HCT116 (cell line): ENCODE measurements at regions not wholly inside any gene's neighbourhood (a gene's known extent, or its start where the extent isn't known, plus 50 kb on each side); places are given as distances from the start of the nearest gene placed in this dataset.

Experiments
- ATAC-seq: fragments of 200-7000 bp; cut with Tn5 transposase; 2 replicates; pipeline ENCODE4 v1.9.1; 2020; ENCODE audit warnings: mild to moderate bottlenecking, moderate library complexity
- BruUV-seq: library from RNA; stranded (reverse); fragments of 400-500 nt; replicated peaks from 2 replicates; lab custom pipeline; 2021; lab: Mats Ljungman, UMichigan
- CTCF ChIA-PET: fragments of 300-600 bp; sonication (Branson Sonifier 250); formaldehyde crosslinking; loops from one replicate; lab custom pipeline; 2021; ENCODE audit warnings: antibody characterized with exemption; lab: Charles Lee
- POLR2A ChIA-PET: fragments of 300-600, 350-600 bp; sonication (Branson Sonifier 250); formaldehyde crosslinking; loops from one replicate; lab custom pipeline; 2021; ENCODE audit warnings: antibody characterized with exemption; lab: Charles Lee
- RAD21 ChIA-PET, 2 experiments: fragments of 300-600 bp; sonication (Branson Sonifier 250); formaldehyde crosslinking; loops; one replicate each; lab custom pipeline; 2023; ENCODE audit warnings: low total read pairs in 2 of 2; ENCODE audit not compliant: uncharacterized antibody in 2 of 2, unreplicated experiment in 2 of 2, low non-redundant PET in 1 of 2; lab: Charles Lee
- DNase-seq: peaks from one replicate; pipeline ENCODE4 v3.0.0-alpha.2; 2010; ENCODE audit warnings: low read depth, low spot score
- H2AFZ ChIP-seq: fragments of 200-600 bp; shearing (Covaris generic), sonication (generic); 2 replicates; pipeline ENCODE4 v1.6.1; 2017; ENCODE audit warnings: low read depth, mixed run types, mixed read lengths, antibody characterized with exemption, low read length; ENCODE audit not compliant: poor library complexity, severe bottlenecking
- H3K27ac ChIP-seq: 2 replicates; pipeline ENCODE4 v1.5.1; 2012; ENCODE audit warnings: low read depth, low read length
- H3K27me3 ChIP-seq: fragments of 200-600 bp; sonication (generic); 2 replicates; pipeline ENCODE4 v1.6.1; 2016; ENCODE audit warnings: mixed run types, low read length, mixed read lengths; ENCODE audit not compliant: insufficient read depth
- H3K36me3 ChIP-seq, 2 experiments: fragments of 200-500 bp in 1 of 2; fragments of 200-600 bp in 1 of 2; sonication (Bioruptor generic) in 1 of 2; sonication (generic) in 1 of 2; 2 replicates each; pipeline versions ENCODE4 v1.5.1 to v1.6.1; 2014 to 2016; ENCODE audit warnings: low read length in 2 of 2, inconsistent platforms in 1 of 2, mixed read lengths in 1 of 2, mixed run types in 1 of 2; ENCODE audit not compliant: insufficient read depth in 2 of 2, control insufficient read depth in 1 of 2
- H3K4me1 ChIP-seq, 2 experiments: fragments of 200-600 bp in 1 of 2; sonication (generic) in 1 of 2; 2 replicates each; pipeline versions ENCODE4 v1.5.1 to v1.6.1; 2012 to 2017; ENCODE audit warnings: low read length in 2 of 2, inconsistent platforms in 1 of 2, mild to moderate bottlenecking in 1 of 2, mixed read lengths in 1 of 2, mixed run types in 1 of 2, moderate library complexity in 1 of 2; ENCODE audit not compliant: insufficient read depth in 2 of 2, control insufficient read depth in 1 of 2
- H3K4me2 ChIP-seq: fragments of 200-600 bp; sonication (generic); 2 replicates; pipeline ENCODE4 v1.6.1; 2017; ENCODE audit warnings: mixed run types, low read length, mixed read lengths
- H3K4me3 ChIP-seq, 2 experiments: fragments of 200-600 bp in 1 of 2; sonication (generic) in 1 of 2; replicated peaks in 1 of 2; 2 replicates each; pipeline ENCODE4 v1.5.1; 2011 to 2016; ENCODE audit warnings: low read length in 2 of 2, control low read depth in 1 of 2, low read depth in 1 of 2, mild to moderate bottlenecking in 1 of 2, mixed read lengths in 1 of 2, mixed run types in 1 of 2
- H3K79me2 ChIP-seq: fragments of 200-600 bp; sonication (generic); 2 replicates; pipeline ENCODE4 v1.6.1; 2017; ENCODE audit warnings: mild to moderate bottlenecking, mixed run types, low read length, moderate library complexity, mixed read lengths; ENCODE audit not compliant: insufficient read depth
- H3K9ac ChIP-seq: fragments of 200-600 bp; sonication (generic); 2 replicates; pipeline ENCODE4 v1.6.1; 2016; ENCODE audit warnings: low read length, mixed read lengths
- H3K9me2 ChIP-seq: fragments of 200-600 bp; sonication (generic), shearing (Covaris generic); 2 replicates; pipeline ENCODE4 v1.6.1; 2017; ENCODE audit warnings: mixed run types, mild to moderate bottlenecking, moderate library complexity; ENCODE audit not compliant: insufficient read depth
- H3K9me3 ChIP-seq, 2 experiments: fragments of 200-500 bp in 1 of 2; fragments of 200-600 bp in 1 of 2; sonication (Bioruptor generic) in 1 of 2; sonication (generic) in 1 of 2; 2 replicates each; pipeline ENCODE4 v1.6.1; 2014 to 2017; ENCODE audit warnings: low read length in 2 of 2, mixed read lengths in 2 of 2, inconsistent platforms in 1 of 2, low read depth in 1 of 2, mild to moderate bottlenecking in 1 of 2, mixed run types in 1 of 2, moderate library complexity in 1 of 2; ENCODE audit not compliant: control insufficient read depth in 1 of 2, insufficient read depth in 1 of 2
- H4K20me1 ChIP-seq: fragments of 200-600 bp; sonication (generic), shearing (Covaris generic); 2 replicates; pipeline ENCODE4 v1.6.1; 2017; ENCODE audit warnings: mixed run types, mild to moderate bottlenecking, moderate library complexity; ENCODE audit not compliant: insufficient read depth
- CEBPB ChIP-seq: IDR thresholded peaks from 2 replicates; pipeline ENCODE4 v1.6.1; 2012; ENCODE audit warnings: low read depth
- EZH2phosphoT487 ChIP-seq: fragments of 200-600 bp; IDR thresholded peaks from 2 replicates; pipeline ENCODE4 v1.6.1; 2018; ENCODE audit warnings: antibody characterized with exemption, borderline replicate concordance
- POLR2A ChIP-seq: IDR thresholded peaks from 2 replicates; pipeline ENCODE4 v1.7.0; 2011; ENCODE audit warnings: borderline replicate concordance; ENCODE audit not compliant: insufficient read depth, insufficient read length; ENCODE audit errors: extremely low read depth
- TCF7L2 ChIP-seq: IDR thresholded peaks from 2 replicates; pipeline ENCODE4 v1.7.0; 2011; ENCODE audit warnings: borderline replicate concordance, inconsistent platforms; ENCODE audit not compliant: insufficient read depth, insufficient read length; ENCODE audit errors: extremely low read depth
- YY1 ChIP-seq: IDR thresholded peaks from 2 replicates; pipeline ENCODE4 v1.6.1; 2011; ENCODE audit warnings: low read length, low read depth, moderate library complexity, mild to moderate bottlenecking; ENCODE audit not compliant: insufficient replicate concordance; ENCODE audit errors: extremely low read depth
- ZNF274 ChIP-seq: fragments of 200-500 bp; sonication (Bioruptor generic); IDR thresholded peaks from 2 replicates; pipeline ENCODE4 v1.6.1; 2014; ENCODE audit warnings: mild to moderate bottlenecking, low read depth, low read length, inconsistent platforms
- intact Hi-C: fragments of 100-400 bp; cut with micrococcal nuclease; formaldehyde crosslinking; loops from 2 replicates; pipeline ENCODE4 v1.10.0; 2022
- TF ChIP-seq, protein P1 (sequence below), 3 experiments: fragments of 200-600 bp in 1 of 3; sonication (generic) in 1 of 3; IDR thresholded peaks in 2 of 3; conservative IDR thresholded peaks in 1 of 3; 2 replicates each; pipeline ENCODE4 v1.5.1; 2012 to 2017; ENCODE audit warnings: low read depth in 2 of 3, low read length in 2 of 3, antibody characterized with exemption in 1 of 3, borderline replicate concordance in 1 of 3, control low read depth in 1 of 3, mild to moderate bottlenecking in 1 of 3, mixed read lengths in 1 of 3, mixed run types in 1 of 3, moderate library complexity in 1 of 3; ENCODE audit not compliant: insufficient read depth in 1 of 3
- TF ChIP-seq, protein P2 (sequence below): IDR thresholded peaks from 2 replicates; pipeline ENCODE4 v1.6.1; 2012; ENCODE audit warnings: low read depth

GRCh38 chr7:4550117-4550516 lies 132.0 kb upstream of the FOXK1 start:
- no peak overlapping the region for H3K4me2 ChIP-seq
- ATAC-seq (no peak), DNase-seq (no peak)
- no peaks in the 10 kb centered on the region; a peak in 1 of 4 replicates for H3K9me3 ChIP-seq
- TF ChIP-seq TCF7L2 (no peak), ZNF274 (no peak), POLR2A (no peak), CEBPB (no peak), YY1 (no peak), EZH2phosphoT487 (no peak)
- TF ChIP-seq, protein P1, sequence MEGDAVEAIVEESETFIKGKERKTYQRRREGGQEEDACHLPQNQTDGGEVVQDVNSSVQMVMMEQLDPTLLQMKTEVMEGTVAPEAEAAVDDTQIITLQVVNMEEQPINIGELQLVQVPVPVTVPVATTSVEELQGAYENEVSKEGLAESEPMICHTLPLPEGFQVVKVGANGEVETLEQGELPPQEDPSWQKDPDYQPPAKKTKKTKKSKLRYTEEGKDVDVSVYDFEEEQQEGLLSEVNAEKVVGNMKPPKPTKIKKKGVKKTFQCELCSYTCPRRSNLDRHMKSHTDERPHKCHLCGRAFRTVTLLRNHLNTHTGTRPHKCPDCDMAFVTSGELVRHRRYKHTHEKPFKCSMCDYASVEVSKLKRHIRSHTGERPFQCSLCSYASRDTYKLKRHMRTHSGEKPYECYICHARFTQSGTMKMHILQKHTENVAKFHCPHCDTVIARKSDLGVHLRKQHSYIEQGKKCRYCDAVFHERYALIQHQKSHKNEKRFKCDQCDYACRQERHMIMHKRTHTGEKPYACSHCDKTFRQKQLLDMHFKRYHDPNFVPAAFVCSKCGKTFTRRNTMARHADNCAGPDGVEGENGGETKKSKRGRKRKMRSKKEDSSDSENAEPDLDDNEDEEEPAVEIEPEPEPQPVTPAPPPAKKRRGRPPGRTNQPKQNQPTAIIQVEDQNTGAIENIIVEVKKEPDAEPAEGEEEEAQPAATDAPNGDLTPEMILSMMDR (IDR thresholded peaks at IDR 0.05 in 2 of 3, conservative IDR thresholded peaks at IDR 0.05 in 1 of 3; ENCODE audit: borderline replicate concordance in 1 of 3, insufficient read depth in 1 of 3, low read depth in 2 of 3, low read length in 2 of 3) = no peak
- TF ChIP-seq, protein P2, sequence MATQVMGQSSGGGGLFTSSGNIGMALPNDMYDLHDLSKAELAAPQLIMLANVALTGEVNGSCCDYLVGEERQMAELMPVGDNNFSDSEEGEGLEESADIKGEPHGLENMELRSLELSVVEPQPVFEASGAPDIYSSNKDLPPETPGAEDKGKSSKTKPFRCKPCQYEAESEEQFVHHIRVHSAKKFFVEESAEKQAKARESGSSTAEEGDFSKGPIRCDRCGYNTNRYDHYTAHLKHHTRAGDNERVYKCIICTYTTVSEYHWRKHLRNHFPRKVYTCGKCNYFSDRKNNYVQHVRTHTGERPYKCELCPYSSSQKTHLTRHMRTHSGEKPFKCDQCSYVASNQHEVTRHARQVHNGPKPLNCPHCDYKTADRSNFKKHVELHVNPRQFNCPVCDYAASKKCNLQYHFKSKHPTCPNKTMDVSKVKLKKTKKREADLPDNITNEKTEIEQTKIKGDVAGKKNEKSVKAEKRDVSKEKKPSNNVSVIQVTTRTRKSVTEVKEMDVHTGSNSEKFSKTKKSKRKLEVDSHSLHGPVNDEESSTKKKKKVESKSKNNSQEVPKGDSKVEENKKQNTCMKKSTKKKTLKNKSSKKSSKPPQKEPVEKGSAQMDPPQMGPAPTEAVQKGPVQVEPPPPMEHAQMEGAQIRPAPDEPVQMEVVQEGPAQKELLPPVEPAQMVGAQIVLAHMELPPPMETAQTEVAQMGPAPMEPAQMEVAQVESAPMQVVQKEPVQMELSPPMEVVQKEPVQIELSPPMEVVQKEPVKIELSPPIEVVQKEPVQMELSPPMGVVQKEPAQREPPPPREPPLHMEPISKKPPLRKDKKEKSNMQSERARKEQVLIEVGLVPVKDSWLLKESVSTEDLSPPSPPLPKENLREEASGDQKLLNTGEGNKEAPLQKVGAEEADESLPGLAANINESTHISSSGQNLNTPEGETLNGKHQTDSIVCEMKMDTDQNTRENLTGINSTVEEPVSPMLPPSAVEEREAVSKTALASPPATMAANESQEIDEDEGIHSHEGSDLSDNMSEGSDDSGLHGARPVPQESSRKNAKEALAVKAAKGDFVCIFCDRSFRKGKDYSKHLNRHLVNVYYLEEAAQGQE = no peak
- BruUV-seq = no TSS peak
- H3K27me3 ChIP-seq = peaks cover 6% of the 10 kb centered on the region; the same call in 1 of the 2 replicates
- no peak overlapping the region for H2AFZ ChIP-seq
- no peaks in the 10 kb centered on the region for H4K20me1 ChIP-seq
- ChIA-PET CTCF (no interaction called here), RAD21 (no interaction called here), POLR2A (no interaction called here)
- H3K9ac ChIP-seq = no peak overlapping the region
- no peaks in the 10 kb centered on the region for H3K79me2 ChIP-seq
- H3K4me3 ChIP-seq = no peak overlapping the region
- H3K27ac ChIP-seq = no peak overlapping the region
- H3K9me2 ChIP-seq = no peaks in the 10 kb centered on the region
- intact Hi-C loops = no loop called here
- no peaks in the 10 kb centered on the region for H3K36me3 ChIP-seq
- no peaks in the 10 kb centered on the region for H3K4me1 ChIP-seq
